ENCODE measurements at regions not wholly inside any gene's neighbourhood (a gene's known extent, or its start where the extent isn't known, plus 50 kb on each side); places are given as distances from the start of the nearest gene placed in this dataset.

- no peak overlapping the region for H3K4me3 ChIP-seq (ENCODE audit: low read depth, low read length)
- TF ChIP-seq CTCF (IDR thresholded peaks at IDR 0.05; ENCODE audit: insufficient read depth, low read depth, low read length): no peak
- DNase-seq (ENCODE audit: low read depth): no peak
Measured at GRCh38 chr3:170799009-170799408, 71.0 kb downstream of the RPL22L1 start.

GRCh38 chr3:170797685-170798084 is 72.3 kb downstream of the RPL22L1 start:
- TF ChIP-seq CTCF (IDR thresholded peaks at IDR 0.05; ENCODE audit: insufficient read depth, low read depth, low read length): no peak
- no peak for DNase-seq (ENCODE audit: low read depth)
- H3K4me3 ChIP-seq (ENCODE audit: low read depth, low read length): no peak overlapping the region

- no peak for DNase-seq (ENCODE audit: low read depth)
- no peak overlapping the region for H3K4me3 ChIP-seq (ENCODE audit: low read depth, low read length)
- no peak for TF ChIP-seq CTCF (IDR thresholded peaks at IDR 0.05; ENCODE audit: insufficient read depth, low read depth, low read length)
Measured at GRCh38 chr3:170792471-170792870, 77.5 kb downstream of the RPL22L1 start.

- no peak for TF ChIP-seq CTCF (IDR thresholded peaks at IDR 0.05; ENCODE audit: insufficient read depth, low read depth, low read length)
- DNase-seq (ENCODE audit: low read depth): no peak
- H3K4me3 ChIP-seq (ENCODE audit: low read depth, low read length): no peak overlapping the region
Measured at GRCh38 chr3:170790647-170791046, 79.3 kb downstream of the RPL22L1 start.

- TF ChIP-seq CTCF (IDR thresholded peaks at IDR 0.05; ENCODE audit: insufficient read depth, low read depth, low read length): no peak
- DNase-seq (ENCODE audit: low read depth): no peak
- no peak overlapping the region for H3K4me3 ChIP-seq (ENCODE audit: low read depth, low read length)
Measured at GRCh38 chr3:170787464-170787863, 82.5 kb downstream of the RPL22L1 start.

GRCh38 chr3:170785454-170785853 is 84.5 kb downstream of the RPL22L1 start:
- no peak for TF ChIP-seq CTCF (IDR thresholded peaks at IDR 0.05; ENCODE audit: insufficient read depth, low read depth, low read length)
- DNase-seq (ENCODE audit: low read depth): no peak
- no peak overlapping the region for H3K4me3 ChIP-seq (ENCODE audit: low read depth, low read length)

GRCh38 chr3:170784406-170784805 is 85.6 kb downstream of the RPL22L1 start:
- TF ChIP-seq CTCF (IDR thresholded peaks at IDR 0.05; ENCODE audit: insufficient read depth, low read depth, low read length): no peak
- no peak overlapping the region for H3K4me3 ChIP-seq (ENCODE audit: low read depth, low read length)
- DNase-seq (ENCODE audit: low read depth): no peak
